ENCODE measurements at regions not wholly inside any gene's neighbourhood (a gene's known extent, or its start where the extent isn't known, plus 50 kb on each side); places are given as distances from the start of the nearest gene placed in this dataset.

DNA sequence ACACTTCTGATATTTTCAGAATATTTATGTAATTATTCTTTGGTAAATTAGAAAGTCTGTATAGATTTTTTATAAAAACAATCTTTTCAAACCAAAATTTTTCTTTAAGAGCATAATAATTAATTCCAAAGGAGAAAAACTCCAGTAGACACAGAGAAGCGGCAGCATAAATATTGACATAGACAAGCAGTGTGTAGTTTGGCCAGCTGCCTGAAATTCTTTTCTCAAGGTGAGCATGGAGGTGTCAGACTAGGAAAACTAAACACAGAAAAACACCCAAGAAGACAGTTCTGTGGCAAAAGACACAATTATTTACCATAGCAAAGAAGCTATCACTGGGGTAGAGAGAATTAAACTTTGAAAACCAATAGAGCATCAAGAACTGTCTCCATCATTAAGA lies 82.4 kb downstream of the KLF6 start:
- DNase-seq (ENCODE audit: low read depth) = no peak
- no peak overlapping the region for H3K4me3 ChIP-seq (ENCODE audit: control insufficient read depth, low read depth, low read length)
- TF ChIP-seq, protein P1, sequence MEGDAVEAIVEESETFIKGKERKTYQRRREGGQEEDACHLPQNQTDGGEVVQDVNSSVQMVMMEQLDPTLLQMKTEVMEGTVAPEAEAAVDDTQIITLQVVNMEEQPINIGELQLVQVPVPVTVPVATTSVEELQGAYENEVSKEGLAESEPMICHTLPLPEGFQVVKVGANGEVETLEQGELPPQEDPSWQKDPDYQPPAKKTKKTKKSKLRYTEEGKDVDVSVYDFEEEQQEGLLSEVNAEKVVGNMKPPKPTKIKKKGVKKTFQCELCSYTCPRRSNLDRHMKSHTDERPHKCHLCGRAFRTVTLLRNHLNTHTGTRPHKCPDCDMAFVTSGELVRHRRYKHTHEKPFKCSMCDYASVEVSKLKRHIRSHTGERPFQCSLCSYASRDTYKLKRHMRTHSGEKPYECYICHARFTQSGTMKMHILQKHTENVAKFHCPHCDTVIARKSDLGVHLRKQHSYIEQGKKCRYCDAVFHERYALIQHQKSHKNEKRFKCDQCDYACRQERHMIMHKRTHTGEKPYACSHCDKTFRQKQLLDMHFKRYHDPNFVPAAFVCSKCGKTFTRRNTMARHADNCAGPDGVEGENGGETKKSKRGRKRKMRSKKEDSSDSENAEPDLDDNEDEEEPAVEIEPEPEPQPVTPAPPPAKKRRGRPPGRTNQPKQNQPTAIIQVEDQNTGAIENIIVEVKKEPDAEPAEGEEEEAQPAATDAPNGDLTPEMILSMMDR (IDR thresholded peaks at IDR 0.05; ENCODE audit: control insufficient read depth, insufficient read depth, low read depth, low read length, missing control alignments) = no peak

DNA sequence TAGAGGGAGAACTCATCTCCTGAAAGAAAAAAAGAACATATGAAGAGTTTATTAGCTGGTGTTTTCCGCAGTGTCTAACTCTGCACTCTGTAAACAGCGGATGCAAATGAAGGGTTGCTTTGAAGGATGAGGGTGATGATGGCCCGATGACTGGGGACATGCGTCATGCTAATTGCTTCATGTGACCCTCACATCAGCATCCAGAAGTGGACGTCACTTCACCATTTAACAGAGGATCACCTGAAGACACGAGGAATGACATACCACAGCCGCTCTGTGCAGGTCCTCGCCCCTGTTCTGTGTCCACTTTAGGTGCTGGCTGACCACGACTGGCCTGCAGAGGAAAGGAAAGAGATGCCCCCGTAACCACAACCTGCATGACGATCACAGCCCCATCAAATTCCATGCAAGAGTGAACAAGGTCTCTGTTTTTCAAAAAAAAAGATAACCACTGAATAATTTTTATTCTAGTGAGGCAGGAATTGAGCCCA lies 82.9 kb downstream of the KLF6 start:
- no peak overlapping the region for H3K4me3 ChIP-seq (ENCODE audit: control insufficient read depth, low read depth, low read length)
- DNase-seq (ENCODE audit: low read depth) = no peak
- TF ChIP-seq, protein P1 (IDR thresholded peaks at IDR 0.05; ENCODE audit: control insufficient read depth, insufficient read depth, low read depth, low read length, missing control alignments) = no peak

DNA sequence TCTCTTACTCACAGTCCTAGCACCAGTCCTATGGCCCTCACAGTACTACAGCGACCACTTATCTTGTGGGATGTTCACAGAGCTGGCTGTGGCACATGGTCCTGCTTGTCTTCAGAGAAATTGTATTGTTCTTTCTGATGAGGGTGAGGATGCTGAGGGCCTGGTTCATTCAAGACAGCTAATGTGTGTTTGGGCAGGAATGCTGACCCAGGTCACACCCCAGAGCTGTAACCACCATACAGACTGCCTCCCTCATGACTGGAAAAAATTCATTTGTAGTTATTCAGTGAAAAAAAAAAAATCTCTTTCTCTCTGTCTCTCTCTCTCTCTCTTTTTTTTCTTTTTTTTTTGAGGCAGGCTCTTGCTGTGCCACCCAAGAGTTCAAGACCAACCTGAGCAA lies 83.5 kb downstream of the KLF6 start:
- DNase-seq (ENCODE audit: low read depth) = no peak
- TF ChIP-seq, protein P1 (IDR thresholded peaks at IDR 0.05; ENCODE audit: control insufficient read depth, insufficient read depth, low read depth, low read length, missing control alignments) = no peak
- no peak overlapping the region for H3K4me3 ChIP-seq (ENCODE audit: control insufficient read depth, low read depth, low read length)

DNA sequence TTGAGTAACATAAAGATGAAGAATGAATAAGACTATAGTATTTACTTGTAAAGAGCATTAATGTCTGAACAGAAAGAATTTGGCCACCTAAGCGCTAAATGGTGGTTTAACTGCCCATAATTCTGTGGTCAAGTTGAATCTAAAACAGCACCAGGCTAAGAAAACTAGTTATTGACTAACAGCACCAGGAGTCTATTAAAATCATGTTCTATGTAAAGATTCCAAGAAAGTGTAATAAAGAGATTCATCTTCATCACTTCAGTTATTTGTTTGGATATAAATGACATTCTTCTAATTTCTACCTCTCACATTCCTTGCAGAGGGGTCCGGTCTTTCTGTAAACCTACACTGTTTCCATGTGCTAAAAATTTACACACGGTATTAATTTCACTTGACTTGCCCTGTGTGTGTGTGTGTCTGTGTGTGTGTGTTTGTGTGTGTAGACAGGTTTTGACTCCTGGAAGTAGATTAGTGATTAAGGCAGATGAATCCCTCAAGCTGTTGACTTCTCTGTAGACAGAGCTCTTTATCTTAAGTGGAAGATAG lies 84.4 kb downstream of the KLF6 start:
- TF ChIP-seq, protein P1 (IDR thresholded peaks at IDR 0.05; ENCODE audit: control insufficient read depth, insufficient read depth, low read depth, low read length, missing control alignments) = no peak
- no peak overlapping the region for H3K4me3 ChIP-seq (ENCODE audit: control insufficient read depth, low read depth, low read length)
- no peak for DNase-seq (ENCODE audit: low read depth)

DNA sequence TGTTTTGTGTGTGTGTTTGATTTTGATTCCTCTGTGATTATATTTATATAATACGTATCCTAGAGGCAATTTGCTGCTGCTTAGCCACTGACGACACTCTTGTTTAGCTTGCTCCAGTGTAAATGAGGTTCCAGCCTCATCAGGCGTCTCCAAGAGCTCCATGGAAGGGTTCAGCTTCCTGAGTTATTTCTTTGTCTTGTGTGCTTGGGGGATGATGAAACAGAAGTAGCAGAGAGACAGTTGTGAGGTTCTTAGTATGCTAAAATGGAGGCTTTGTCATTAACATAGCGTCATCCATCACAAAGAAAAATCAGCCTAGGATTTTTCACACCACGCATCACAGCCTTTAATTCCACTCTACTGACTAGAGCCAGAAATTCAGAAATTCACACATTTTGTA lies 85.1 kb downstream of the KLF6 start:
- no peak for DNase-seq (ENCODE audit: low read depth)
- no peak overlapping the region for H3K4me3 ChIP-seq (ENCODE audit: control insufficient read depth, low read depth, low read length)
- TF ChIP-seq, protein P1 (IDR thresholded peaks at IDR 0.05; ENCODE audit: control insufficient read depth, insufficient read depth, low read depth, low read length, missing control alignments) = no peak

DNA sequence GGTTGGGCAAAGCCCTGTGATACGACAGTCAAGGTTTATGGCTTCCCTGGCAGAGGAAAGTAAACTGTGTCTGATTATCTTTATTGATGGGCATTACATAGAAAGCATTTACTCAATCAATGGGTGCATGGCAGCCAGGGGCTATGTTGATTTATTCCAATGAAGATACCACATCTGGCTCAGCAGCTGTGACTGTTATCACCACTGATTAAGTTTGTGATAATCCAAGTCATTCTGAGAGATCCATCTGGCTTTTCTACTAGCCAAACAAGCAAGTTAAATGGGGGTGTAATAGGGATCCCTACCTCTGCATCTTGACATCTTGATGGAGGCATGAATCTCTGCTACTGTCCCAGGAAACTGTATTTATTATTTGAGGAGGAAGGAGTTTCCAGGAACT lies 86.7 kb downstream of the KLF6 start:
- no peak overlapping the region for H3K4me3 ChIP-seq (ENCODE audit: control insufficient read depth, low read depth, low read length)
- DNase-seq (ENCODE audit: low read depth) = no peak
- TF ChIP-seq, protein P1 (IDR thresholded peaks at IDR 0.05; ENCODE audit: control insufficient read depth, insufficient read depth, low read depth, low read length, missing control alignments) = no peak

DNA sequence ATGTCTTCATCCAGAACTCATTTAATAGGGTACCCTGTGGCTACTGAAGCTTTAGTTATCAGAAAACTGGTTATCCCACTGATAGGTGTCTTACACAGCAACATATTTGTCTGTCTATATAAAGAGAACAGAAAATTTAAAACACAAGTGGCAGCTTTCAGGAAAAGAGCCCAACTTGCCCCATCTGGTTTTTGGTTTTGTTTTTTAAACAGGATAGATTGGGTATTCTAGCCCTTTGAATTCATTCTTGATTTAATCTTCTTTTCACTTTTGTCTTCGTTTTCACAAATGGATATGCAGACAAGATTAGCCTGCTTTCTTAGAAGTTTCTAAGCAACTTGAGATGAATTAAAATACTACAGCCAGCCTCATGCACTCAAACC lies 91.3 kb downstream of the KLF6 start:
- TF ChIP-seq, protein P1 (IDR thresholded peaks at IDR 0.05; ENCODE audit: control insufficient read depth, insufficient read depth, low read depth, low read length, missing control alignments) = no peak
- DNase-seq (ENCODE audit: low read depth) = no peak
- H3K4me3 ChIP-seq (ENCODE audit: control insufficient read depth, low read depth, low read length) = no peak overlapping the region
